HG03378 (cell line): ENCODE measurements at regions not wholly inside any gene's neighbourhood (a gene's known extent, or its start where the extent isn't known, plus 50 kb on each side); places are given as distances from the start of the nearest gene placed in this dataset.

ENCODE experiments used
- ATAC-seq: cut with Tn5 transposase; IDR thresholded peaks from one replicate; pipeline ENCODE4 v1.9.1; 2021; ENCODE audit warnings: mild to moderate bottlenecking, moderate library complexity; ENCODE audit not compliant: unreplicated experiment

DNA sequence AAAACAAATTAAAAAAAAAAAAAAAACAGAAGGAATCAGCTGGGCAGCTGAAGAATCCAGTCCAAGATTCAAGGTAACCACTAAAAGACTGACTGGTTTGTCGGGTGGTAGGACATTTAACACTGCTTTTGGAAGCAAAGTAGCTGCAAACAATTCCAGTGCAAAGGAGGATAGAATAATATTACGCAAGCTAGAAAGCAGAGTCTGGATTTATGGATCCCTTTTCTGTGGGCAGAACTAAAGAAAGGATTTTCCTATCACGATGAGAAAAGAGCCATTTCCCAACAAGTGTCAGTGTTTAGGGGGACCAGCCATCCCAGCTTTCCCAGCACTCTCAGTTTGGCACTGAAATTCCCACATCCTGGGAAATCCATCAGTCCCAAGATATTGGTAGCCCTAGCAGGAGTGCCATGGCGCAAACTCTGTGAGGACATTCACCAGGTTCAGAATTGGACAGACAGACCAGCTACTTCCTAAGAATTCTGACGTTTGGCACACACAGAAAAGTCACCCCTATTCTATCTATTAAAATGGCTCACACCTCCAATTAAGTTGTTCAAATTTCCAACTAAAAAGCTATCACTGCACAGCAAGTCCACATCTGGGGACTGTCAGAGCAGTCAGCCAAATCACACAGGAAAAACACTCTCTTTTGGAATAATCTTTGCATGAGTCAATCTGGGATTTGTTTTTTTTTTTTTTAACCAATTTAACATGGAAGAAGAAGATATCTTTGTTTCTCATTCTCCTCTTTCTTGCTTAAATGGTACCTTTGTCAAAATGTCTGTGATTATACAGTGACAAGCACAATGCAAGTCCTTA is 356.8 kb upstream of the ARID1B start:
- ATAC-seq, result no peak

DNA sequence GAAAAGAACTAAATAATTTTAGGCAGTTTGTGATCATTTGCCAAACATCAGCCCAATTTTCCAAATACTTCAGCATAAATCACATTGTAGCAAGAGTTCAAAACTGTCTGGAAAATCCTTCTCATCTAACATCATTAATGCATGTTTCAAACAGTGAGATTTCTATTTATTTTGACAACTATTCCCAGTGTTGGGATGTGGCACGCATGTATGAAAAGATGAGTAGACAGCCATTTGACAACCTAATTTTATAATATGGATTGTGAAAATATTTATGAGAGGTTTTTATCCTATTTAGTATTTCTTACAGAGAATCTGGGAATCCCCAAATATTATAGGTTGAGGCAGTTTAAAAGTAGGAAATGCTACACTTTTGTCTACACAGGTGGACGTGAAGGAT is 357.6 kb upstream of the ARID1B start:
- no peak for ATAC-seq

DNA sequence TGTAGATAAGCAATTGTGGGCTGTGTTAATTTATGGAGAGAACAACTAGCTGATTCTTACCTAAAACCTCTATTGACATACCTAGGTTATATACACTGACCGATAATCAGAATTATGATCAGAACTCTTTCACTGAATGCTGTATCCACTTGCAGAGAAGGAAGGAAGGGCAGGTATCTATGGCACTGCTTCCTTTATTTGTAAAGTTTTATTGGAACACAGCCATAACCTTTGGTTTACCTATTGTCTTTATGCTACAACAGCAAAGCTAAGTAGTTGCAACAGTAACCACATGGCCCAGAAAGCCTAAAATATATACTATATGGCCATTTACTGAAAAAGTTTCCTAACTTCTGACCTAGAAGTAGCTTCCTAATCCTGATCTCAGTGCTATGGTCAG is 358.9 kb upstream of the ARID1B start:
- no peak for ATAC-seq

DNA sequence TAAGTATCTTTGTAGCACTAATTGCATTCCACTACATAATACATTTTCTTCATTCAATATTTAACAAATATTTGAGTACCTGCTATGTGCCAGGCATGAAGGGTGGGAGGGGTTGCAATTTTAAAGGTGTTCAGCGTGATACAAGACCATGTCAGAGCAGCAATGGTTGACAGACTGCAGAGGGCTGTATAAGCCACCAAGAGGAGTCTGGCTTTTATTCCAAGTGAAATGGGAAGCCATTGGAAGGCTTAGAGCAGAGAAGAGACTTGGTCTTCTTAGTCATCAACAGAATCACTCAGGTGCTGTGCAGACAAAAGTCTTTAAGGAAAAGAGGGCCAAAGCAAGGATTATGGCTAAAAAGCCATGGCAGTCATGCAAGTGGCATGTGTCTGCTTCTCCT is 360.8 kb upstream of the ARID1B start:
- no peak for ATAC-seq

DNA sequence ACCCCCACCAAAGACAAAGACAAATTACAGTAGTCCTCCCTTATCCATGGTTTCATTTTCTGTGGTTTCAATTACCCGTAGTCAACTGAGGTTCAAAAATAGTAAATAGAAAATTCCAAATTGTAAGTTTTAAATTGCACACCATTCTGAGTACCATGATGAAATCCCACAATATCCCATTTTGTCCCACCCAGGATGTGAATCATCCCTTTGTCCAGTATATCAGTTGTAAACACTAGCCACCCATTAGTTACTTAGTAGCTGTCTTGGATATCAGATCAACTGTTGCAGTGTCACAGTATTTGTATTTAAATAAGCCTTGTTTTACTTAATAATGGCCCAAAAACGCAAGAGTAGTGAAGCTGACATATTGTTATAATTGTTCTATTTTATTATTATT is 364.0 kb upstream of the ARID1B start:
- no peak for ATAC-seq

DNA sequence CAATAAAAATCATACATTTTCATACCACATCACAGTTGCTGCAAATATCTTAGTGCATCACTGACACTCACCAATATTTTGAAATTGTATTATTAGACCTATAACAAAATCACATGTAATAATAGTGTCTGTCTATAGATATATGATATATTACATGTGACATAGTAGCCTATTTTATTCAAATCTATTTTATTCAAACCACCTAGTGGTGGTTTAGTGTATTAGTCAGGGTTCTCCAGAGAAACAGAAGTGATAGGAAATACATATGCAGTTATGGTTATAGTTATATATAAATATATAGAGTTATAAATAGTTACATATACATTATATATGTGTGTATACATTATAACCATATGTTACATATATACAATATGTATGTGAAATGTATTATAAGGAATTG is 366.5 kb upstream of the ARID1B start:
- no peak for ATAC-seq

DNA sequence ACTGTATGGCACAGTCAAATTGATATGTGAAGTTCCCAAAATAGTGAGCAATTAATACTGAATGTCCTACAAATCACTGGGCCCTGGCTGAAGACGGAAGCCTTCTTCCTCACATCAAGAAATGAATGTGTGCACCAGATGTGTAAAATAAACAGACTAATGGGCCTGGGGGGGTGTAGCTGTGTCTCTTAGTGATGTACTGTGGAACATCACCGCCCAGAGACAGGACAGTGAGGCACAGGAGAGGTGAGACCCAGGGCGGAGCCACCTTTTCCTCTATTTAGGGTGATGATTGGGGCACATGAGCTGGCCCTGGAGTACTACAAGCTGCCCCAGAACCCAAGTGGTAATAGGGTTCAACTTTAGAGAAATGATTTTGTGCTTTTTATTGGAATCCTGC is 368.5 kb upstream of the ARID1B start:
- no peak for ATAC-seq

DNA sequence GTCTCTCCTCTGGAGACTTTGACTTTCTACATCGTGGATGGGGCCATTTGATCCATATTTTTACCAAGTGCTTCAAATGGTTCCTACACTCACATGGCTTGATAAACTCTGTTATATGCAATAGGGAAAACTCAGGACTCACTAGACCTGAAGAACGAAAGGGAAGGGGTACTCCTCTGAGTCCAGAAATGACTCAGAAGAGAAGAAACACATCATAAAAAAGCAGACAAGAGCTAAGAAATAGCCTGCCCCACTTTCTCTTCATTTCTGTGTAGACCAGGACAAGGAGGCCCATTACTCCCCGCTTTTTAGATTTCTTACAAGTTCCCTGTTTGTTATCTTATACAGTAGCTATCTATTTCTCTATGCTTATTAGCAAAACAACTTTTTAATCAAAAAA is 369.8 kb upstream of the ARID1B start:
- ATAC-seq, result no peak

DNA sequence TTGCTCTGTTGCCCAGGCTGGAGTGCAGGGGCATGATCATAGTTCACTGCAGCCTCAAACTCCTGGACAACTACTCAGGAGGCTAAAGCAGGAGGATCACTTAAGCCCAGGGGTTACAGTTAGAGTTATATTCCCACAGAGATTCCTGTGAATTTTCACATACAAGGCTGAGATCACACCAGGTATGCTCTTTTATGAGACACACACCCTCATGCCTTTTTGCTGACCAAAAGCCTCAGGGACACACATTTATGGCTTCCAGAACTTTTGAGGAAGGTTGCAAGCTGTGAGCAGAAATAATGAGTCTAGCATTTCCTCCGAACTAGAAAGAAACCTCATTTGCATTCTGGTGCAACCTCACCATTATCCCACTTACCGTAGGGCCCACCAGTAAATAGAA is 370.5 kb upstream of the ARID1B start:
- no peak for ATAC-seq

DNA sequence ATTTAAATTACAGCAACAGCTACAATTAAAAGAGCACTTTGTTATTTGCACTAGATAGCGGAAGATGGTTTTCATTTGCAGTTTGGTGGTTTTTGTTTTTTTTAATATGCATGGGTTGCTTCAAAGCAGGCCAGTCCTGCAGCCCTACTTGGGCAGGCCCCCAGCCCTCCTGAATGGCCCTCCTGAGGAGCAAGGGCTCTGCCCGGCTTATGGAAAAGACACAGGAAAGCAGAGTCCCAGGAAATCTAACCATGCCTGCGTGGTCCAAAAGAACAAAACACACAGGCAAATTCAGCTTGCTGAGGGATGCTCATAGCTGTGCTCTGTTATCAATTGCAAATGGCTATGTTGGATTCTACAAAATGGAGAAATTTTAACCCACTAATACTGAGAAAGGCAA is 371.1 kb upstream of the ARID1B start:
- no peak for ATAC-seq

DNA sequence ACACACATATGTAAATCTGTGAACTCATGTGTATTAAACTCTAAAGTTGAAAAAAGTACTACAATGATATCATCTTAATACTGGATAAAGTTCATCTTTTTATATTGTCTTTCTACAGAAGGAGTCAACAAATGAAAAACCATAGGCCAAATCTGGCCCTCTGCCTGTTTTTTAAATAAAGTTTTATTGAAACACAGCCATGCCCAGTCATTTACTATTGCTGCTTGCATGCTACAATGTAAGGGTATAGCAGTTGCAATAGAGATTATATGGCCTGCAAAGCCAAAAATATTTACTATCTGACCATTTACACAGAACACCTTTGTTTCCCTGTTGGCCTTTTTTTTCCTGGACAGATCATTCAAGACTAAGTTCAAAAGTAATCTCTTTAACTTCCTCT is 374.6 kb upstream of the ARID1B start:
- no peak for ATAC-seq

DNA sequence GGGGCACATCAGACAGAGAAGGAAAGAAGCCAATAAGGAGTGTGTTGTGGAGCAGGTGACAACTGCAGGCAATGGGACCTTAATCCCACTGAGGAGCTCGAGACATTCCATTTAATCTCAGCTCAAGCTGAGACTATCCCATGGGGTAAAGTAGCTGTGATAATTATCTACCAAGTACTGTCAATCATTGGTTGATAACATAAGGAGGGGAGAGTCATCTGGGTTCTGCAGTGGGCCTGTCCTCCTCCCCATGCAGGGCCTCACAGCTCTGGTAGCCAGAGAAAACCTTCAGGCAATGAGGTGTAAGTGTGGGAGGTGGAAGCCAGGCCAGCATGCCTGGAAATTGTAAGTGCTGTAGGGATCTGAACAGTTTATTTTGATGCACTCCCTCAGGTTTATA is 375.0 kb upstream of the ARID1B start:
- ATAC-seq, result no peak

DNA sequence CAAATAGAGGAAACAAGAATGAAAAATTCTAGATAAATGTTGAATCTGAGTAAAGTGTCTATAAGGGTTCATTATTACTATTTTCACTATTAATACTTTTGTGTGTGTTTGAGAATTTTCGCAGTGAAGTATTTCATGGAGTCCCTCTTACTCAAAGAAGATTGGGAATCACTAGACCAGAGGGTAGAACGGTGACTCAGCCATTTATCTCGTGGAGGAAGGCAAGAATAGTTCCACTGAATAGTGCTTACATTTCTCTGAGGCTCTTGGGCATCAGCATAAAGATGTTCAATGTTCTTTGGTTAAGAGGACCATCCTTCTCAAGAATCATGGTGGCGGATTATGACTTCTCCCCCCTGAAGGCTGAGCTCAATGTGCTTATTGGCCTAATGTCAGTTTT is 376.7 kb upstream of the ARID1B start:
- ATAC-seq, result no peak

DNA sequence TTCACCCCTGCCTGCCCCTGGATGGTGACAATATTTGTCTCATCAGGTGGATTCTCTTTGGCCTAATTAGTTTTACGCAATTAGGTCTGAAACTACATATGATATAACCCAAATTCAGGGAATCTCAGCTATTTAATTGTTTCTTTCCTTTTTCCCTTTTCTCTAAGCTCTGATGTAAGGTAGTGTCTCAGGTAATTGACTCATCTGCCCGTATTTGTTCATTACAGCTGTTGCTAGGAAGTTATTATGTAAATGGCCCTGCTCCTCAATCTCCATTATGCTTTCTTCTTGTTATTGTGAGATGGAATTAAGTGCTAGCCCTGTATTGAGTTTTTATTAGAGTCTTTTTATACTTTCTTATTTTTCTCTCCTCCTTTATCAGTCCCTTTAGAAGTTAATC is 378.2 kb upstream of the ARID1B start:
- ATAC-seq, result no peak

DNA sequence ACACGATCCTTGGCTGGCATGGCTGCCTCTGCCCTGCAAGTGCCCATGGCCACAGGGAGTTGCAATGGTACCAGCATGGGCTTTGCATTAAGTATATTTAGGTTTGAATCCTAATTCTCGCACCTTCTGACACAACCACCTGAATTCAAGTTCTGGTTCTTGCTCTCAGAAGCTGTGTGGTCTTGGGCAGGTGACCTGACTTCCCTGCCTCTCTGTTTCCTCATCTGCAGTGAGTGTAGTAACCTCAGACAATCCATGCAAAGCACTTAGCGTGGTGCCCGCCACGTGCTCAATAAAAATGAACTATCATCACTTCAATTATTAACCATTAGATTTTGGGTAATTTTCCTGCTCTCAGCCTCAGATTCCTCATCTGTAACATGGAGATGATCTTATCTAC is 378.8 kb upstream of the ARID1B start:
- no peak for ATAC-seq

DNA sequence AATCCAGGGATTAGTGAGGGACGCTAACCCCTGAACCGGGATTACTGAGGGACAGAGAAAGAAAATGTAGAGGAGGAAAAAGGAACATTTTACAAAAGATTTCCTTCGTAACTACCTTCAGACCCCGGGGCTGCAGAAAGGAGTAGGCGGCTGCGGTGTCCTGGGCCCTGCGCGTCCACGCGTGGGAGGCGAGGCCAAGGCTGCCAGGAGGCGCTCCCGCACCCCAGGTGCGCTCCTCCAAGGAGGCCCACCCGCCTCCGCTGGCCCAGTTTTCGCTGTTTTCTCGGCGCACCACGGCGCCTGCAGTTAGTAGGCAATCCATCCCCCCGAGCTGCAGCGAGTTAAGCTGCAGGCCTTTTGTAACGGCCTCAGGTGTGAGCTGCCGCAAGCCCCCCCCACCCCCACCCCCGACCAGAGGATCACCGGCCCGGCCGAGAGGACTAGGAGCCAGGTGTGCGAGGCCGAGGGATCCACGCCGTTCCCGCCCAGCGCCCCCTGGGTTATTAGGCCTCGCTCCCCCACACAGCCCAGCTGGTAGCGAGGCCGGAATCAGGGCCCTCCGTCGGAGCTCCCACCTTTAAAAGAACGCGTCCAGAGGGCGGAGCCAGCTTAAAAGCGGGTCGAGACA is 380.3 kb upstream of the ARID1B start:
- ATAC-seq, result no peak

DNA sequence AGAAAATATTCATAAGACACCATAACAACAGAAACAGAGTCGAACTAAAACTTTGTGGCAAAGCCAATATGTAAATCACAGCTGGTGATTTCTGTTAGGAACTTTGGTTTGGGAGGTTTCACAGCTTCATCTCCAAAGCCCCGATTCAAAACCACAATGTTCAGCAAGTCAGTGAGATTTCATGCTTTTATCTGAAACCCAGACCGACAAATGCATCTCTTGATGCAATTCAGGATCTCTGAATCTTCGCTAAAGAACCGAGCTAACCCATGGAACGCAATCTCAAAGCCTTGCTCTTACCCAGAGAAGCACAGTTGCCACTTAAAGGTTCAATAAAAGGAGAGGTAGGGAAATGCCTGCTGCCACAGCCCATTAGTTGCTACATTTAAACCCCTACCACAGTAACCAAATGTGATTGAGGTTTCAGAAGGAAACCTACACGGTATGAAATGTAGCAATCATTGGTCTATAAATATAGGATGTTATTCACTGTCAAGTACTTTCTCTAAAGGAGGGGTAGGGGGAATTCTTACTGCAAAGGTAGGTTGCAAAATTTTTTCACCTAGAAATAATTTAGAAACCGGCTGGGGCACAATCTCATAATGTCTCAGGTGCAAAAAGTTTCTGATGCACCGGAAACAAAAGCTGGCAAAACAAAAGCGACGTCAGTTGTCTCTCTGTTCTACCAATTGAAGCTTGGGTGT is 381.0 kb upstream of the ARID1B start:
- ATAC-seq, result peak; percentile 71

DNA sequence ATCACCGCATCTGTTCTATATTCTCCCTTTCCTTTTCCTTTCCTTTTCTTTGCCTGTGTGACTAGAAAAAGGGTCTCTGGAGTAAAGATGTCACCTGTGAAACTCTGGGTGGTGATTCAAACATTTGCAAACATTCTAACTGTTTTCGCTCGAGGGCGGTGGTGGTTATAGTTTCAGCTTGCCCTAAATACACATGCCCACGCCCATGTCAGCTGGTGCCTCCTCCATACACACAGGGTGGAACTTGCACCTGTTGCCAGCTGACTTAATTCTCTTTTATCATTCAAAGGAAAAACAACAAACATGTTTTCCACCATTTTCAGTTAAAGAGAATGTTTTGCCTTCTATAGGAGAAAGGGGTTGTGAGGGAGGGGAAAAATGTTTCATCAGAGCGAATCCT is 381.9 kb upstream of the ARID1B start:
- no peak for ATAC-seq

DNA sequence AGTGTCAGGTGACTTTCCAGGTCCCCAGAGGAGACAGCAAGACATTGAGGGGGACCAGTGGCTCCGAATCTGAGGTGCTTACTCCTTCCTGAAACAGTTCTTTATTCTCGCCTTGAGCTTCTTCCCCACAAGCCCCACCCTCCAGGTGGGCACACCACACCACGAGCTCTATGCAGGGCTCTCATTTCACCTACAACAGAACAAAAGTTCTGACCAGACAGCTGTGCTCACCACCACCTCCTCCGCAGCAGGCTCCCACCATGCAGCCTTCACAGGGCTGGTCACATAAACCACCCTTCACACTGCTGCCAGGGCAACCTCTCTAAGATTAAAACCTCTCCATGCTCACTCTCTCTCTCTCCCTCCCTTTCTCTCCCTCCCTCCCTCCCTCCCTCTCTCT is 384.5 kb upstream of the ARID1B start:
- no peak for ATAC-seq

DNA sequence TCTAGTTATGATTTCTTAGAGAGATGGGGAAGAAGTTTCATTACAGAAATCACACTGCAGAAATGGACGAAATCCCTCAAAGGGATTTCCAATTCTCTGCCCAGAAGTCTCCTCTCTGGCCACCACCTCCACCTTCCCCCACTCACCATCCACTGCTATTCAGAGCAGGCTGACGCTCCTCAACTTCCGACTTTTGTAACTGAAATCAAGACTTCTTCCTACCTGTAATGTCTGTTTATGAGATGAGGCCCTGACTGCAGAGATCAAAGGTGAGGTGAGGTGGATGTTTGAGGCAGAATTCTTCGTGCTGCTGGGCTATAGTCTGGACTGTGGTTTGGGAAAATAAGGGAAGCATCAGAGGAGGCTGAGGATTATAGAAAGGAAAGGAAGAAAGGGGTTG is 385.2 kb upstream of the ARID1B start:
- ATAC-seq, result no peak

DNA sequence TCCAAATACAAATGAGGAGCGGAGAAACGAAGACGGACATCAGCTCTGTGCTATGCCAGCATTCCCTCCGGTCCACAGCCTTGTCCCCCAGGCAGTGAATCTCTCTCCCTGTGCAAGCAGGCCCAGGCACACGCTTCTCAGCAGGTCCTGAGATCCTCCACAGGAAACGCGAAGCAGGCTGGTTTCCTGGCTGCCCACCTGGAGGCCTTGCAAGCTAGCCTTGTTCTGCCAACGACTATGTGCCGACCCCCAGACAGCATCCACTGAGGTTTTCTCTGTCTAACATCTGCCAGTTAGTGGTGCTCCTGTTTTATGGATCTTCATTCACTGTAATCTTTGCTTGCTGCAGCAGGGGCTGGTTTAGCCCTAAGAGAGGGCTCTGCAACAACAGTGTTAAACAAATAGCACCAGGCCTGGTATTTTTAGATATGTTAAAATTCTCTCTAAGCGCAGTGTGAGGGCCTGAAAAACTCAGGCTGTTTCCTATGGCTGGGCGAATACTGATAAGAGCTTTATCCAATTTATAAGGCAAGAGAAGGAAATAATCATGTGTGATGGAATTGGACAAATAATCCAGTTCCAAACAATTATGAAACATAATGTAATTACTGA is 386.0 kb upstream of the ARID1B start:
- no peak for ATAC-seq

DNA sequence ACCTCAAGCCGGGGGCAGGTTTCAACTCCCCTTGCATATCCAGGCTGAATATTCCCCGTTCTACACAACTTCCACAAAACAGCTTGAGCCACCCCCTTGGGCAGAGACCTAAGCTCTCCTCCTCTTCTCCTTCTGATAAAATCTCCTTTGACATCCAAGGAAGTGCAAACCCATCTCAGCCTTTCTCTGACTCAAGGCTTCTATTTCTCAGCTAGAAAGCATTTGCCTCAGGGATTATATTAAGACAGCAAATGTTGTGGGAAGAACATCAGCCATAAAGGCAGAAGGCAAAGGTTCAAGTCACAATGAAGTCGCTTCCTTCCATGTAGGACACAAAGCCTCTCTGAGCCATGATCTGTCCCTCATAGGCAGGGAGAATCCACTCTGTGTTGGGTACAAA is 386.6 kb upstream of the ARID1B start:
- no peak for ATAC-seq
